ENCODE measurements at regions not wholly inside any gene's neighbourhood (a gene's known extent, or its start where the extent isn't known, plus 50 kb on each side); places are given as distances from the start of the nearest gene placed in this dataset.

DNA sequence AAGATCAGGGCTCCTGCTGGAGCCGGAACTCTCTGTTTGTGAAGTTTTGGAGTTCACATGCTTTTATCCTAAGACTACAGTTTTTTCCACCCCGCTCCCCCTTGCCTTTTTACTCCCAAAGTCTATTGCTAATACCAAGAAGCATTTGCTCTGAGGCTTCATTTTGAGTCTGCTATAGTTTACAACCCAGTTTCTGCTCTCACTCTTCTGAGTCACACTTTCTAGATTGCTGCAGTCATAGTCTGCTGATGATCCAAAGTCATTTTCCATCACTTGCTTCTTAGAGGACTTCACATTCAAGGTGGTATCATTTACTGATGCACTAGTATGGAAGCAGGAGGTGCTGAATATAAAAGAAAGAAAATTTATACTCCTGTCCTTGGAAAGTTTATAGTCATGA, 937.4 kb downstream of the IGSF11 start:
- TF ChIP-seq, protein P1, sequence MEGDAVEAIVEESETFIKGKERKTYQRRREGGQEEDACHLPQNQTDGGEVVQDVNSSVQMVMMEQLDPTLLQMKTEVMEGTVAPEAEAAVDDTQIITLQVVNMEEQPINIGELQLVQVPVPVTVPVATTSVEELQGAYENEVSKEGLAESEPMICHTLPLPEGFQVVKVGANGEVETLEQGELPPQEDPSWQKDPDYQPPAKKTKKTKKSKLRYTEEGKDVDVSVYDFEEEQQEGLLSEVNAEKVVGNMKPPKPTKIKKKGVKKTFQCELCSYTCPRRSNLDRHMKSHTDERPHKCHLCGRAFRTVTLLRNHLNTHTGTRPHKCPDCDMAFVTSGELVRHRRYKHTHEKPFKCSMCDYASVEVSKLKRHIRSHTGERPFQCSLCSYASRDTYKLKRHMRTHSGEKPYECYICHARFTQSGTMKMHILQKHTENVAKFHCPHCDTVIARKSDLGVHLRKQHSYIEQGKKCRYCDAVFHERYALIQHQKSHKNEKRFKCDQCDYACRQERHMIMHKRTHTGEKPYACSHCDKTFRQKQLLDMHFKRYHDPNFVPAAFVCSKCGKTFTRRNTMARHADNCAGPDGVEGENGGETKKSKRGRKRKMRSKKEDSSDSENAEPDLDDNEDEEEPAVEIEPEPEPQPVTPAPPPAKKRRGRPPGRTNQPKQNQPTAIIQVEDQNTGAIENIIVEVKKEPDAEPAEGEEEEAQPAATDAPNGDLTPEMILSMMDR (conservative IDR thresholded peaks at IDR 0.05; ENCODE audit: low read depth, low read length), result no peak
- TF ChIP-seq EZH2phosphoT487 (IDR thresholded peaks at IDR 0.05; ENCODE audit: borderline replicate concordance, low read length) (no peak), EZH2 (IDR thresholded peaks at IDR 0.05; ENCODE audit: low read length, unreplicated experiment) (no peak)

Measured in PC-3 (cell line).